GM10248 (cell line): ENCODE measurements at regions not wholly inside any gene's neighbourhood (a gene's known extent, or its start where the extent isn't known, plus 50 kb on each side); places are given as distances from the start of the nearest gene placed in this dataset.

ENCODE experiments used
- CTCF ChIA-PET: fragments of 300-600 bp; sonication (Branson Sonifier 250); formaldehyde crosslinking; extraction: SDS; loops from one replicate; lab custom pipeline; 2021; ENCODE audit warnings: antibody characterized with exemption; lab: Yijun Ruan, JAX
- POLR2A ChIA-PET: fragments of 350-650 bp; sonication (Branson Sonifier 250); formaldehyde crosslinking; extraction: SDS; loops from one replicate; lab custom pipeline; 2020; ENCODE audit warnings: antibody characterized with exemption; lab: Yijun Ruan, JAX
- DNase-seq: peaks from one replicate; pipeline ENCODE4 v3.0.0; 2012; ENCODE audit errors: extremely low spot score
- CTCF ChIP-seq: IDR thresholded peaks from 2 replicates; pipeline ENCODE4 v1.5.1; 2012; ENCODE audit warnings: mild to moderate bottlenecking, low read depth; ENCODE audit errors: extremely low read depth, missing control alignments, control extremely low read depth

GRCh38 chr7:153638821-153639435 lies 413.3 kb upstream of the DPP6 start:
- no peak for TF ChIP-seq CTCF
- ChIA-PET CTCF (interaction anchor here (1.1 kb wide), 1 partner anchor 15 kb away, joined by 5 read pairs; no protein-coding TSS in a partner anchor), POLR2A (no interaction called here)
- DNase-seq, result no peak

- POLR2A ChIA-PET, result no interaction called here
- CTCF ChIA-PET, result no interaction called here
- peak; percentile 31 for DNase-seq
- no peak for TF ChIP-seq CTCF
These were observed 411.6 kb upstream of the DPP6 start for GRCh38 chr7:153640586-153640985.

- POLR2A ChIA-PET, result no interaction called here
These were observed 411.0 kb upstream of the DPP6 start for GRCh38 chr7:153641199-153641598.

GRCh38 chr7:153642989-153643388 lies 409.2 kb upstream of the DPP6 start:
- ChIA-PET POLR2A (no interaction called here), CTCF (no interaction called here)
- DNase-seq, result no peak
- TF ChIP-seq CTCF, result no peak

More at GRCh38 chr7:153641199-153641598, 411.0 kb upstream of the DPP6 start:
- no peak for TF ChIP-seq CTCF
- CTCF ChIA-PET, result interaction anchor here (1.4 kb wide), 1 partner anchor 10 kb away, joined by 3 read pairs; no protein-coding TSS in a partner anchor
- no peak for DNase-seq

- TF ChIP-seq CTCF, result no peak
- DNase-seq, result no peak
- POLR2A ChIA-PET, result no interaction called here
- CTCF ChIA-PET, result no interaction called here
These were observed 394.9 kb upstream of the DPP6 start for GRCh38 chr7:153657182-153657800.

GRCh38 chr7:153675131-153675530 lies 377.1 kb upstream of the DPP6 start:
- TF ChIP-seq CTCF, result no peak
- DNase-seq, result no peak
- CTCF ChIA-PET, result no interaction called here
- POLR2A ChIA-PET, result no interaction called here
